HG03066 (cell line): ENCODE measurements at regions not wholly inside any gene's neighbourhood (a gene's known extent, or its start where the extent isn't known, plus 50 kb on each side); places are given as distances from the start of the nearest gene placed in this dataset.

Experiments used
- ATAC-seq: cut with Tn5 transposase; IDR thresholded peaks from one replicate; pipeline ENCODE4 v1.9.1; 2021; ENCODE audit warnings: low read depth; ENCODE audit not compliant: unreplicated experiment

DNA sequence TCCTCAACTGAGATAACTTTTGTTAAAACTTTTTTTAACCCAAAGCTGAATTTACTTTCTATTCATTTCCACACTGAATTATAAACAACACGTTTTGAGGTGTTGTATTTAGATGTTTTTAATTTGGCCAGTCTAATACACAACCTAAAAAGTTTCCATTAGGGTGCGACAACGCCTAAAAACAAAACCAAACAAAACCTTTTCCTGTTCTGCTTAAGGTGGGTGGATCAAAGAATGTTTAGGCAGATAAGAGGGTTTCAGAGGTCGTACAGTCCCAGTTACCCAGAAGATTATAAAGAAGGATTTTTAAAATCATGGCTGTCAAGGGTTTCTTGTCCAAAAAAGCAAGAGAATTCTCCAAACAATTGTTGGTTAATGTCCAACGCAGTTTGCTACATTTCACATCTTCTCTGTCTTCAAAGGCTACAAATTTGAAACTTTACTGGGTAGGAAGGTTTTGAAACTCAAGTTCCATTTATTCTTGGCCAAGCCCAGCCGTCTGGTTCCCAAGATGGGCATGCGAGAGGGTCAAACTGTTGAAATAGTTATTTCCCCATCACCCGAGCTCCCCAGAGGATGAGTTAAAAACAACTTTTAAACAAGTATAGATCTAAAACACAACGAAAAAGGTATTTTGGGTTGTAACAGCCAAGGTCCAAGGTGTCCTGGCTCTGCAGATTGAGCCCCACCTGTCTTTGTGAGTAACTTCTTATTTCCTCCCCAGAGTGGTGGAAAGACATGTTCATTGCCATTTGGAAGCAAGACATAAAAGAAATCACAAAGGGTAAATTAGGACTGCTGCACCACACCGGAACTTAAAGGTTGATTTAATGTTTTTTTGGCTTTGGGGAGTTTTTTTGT lies 122.8 kb upstream of the MAP3K1 start:
- no peak for ATAC-seq

- ATAC-seq = no peak
These were observed 126.9 kb upstream of the MAP3K1 start for GRCh38 chr5:56688402-56688801.

DNA sequence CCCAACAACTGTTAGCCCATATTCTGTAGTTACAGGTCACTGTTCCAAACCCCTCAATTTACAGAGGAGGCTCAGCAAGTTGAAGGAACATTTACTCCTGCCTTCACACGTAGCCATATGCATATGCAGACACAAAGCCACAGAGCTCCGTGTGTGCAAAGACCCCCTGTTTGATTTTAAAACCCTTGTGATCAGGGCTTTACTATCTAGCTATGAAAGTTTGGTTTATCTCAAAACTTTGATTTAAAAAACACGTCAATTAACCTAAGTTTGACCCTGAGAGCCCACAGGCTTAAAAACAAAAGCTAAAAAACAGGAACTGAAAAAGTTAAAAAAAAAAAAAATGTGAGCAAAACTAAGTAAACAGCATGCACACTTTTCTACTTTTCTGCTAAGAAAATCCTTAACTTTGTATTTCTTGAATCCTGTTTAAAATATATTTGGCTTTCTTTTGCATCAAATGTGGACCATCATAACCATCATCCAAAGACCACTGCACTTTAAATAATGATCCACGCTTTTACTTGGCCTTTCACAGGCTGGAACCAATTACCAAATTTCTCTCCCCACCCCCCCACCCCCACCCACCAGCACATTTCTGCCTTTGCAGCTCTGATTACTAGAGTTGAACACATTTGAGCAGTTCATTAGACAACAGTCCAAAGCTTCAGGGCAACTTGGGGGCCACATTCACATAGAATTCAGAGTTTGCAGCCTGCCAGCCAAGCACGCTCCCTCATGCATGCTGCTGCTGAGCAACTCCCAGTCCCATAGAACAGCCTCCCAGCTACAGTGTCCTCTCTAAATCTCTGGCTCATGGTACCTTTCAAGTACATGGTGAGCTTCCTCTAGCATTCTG lies 128.8 kb upstream of the MAP3K1 start:
- ATAC-seq = peak; percentile 81

GRCh38 chr5:56685503-56686217 lies 129.7 kb upstream of the MAP3K1 start:
- no peak for ATAC-seq

GRCh38 chr5:56684159-56684558 lies 131.2 kb upstream of the MAP3K1 start:
- no peak for ATAC-seq

DNA sequence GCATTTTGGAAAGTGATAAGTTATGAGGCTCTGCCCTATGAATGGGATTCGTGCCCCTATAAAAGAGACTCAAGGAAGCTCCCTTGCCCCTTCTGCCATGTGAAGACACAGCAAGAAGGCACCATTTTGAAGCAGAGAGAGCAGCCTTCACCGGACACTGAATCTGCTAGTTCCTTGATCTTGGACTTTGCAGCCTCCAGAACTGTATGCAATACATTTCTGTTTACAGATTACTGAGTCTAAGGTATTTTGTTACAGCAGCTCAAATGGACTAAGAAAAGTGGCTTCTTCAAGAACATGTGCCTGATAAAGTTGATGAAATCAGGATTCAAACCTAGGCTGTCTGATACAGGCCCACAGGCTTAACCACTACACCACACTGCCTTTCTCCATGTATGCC lies 131.6 kb upstream of the MAP3K1 start:
- ATAC-seq = no peak

- no peak for ATAC-seq
These were observed 132.1 kb upstream of the MAP3K1 start for GRCh38 chr5:56683281-56683680.

DNA sequence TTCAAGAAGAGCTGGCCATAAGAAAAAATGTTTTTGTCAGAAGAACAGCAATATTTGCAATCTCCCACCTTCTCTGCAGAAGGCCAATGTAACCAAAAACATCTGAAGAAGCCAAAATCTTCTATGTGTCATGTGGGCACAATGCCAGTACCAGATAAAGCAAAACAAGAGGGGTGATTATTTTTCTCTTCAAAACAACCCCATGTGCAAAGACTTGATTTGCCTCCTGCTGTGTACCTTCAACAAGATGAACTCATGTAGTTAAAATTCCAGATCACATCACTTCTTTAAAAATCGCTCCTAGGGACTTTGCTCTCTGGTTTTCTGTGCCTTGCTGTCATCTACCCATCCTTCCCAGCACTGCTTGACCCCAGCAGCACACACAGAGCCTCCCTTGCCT lies 134.0 kb upstream of the MAP3K1 start:
- no peak for ATAC-seq

DNA sequence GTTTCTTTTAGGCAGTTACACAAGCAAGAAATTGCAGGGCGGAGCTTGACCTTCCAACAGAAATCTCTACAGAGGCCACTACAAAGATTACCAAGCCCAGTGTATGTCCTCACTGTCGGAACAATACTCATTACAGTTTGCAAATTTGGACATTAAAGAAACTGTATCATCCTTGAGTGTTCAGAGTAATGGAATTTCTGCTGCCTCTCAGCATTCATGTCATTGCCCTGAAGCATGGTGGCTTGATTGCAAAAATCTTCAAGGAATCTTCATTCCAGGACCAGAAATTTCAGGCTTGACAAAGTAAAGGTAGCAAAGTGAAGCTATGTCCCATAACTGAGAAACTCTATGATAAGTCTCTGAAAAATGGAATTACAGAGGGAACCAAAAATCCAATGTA lies 134.6 kb upstream of the MAP3K1 start:
- ATAC-seq = no peak

DNA sequence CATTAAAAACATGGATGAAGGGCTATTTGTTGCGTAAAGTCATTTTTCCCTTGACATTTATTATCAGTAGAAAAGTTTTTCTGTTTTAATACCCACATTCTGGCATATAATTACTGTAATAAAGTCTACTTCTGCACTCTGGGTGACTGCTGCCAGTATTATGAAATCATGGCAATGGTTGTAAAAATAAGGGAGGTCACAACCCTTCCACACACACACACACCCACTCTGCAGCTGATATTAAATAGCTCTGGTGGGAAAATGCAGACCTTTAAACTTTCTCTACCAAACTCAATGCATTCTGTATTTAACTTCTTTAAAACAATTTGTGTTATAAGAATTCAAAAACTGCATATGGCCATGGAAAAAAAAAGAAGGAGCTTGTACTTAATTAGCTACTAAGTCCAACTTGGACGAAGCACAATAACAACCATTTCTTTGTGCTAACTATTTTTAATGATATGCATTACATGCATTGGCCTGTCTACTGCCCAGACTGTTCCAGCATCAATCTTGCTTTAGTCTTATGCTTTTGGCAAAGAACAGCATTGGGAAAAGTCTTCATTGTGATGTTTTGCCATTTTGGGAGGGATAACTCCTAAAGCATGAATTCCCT lies 137.6 kb upstream of the MAP3K1 start:
- ATAC-seq = no peak

DNA sequence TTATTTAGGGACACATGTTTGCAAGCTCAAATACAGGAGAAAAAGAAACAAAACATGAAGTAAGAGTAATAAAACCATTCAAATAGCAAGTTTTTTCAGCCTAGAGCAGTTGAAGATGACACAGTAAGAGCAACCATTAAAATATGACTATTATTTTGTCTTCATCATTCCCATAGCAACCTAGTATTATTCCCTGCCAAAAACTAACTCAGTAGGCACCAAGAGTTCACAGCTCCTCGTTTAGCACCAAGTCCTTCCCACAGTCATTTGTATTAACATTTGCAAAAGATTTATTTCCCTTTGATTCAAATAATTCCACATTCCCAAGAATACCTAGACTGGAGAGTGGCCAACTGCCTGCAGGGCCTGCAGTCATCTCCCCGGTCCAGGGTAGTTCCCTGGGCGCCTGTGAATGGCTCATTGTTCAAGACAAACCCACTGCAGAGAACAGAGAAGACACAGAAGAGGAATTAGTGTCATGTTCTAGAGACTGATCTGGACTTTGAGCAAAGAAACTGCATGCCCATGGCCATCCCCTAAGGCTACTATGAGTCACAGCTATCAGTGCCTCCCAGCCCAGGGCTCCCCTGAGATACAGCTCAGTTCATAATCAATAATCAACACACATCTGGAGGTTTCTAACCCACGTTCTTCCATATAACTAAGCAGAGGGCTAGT lies 139.1 kb upstream of the MAP3K1 start:
- ATAC-seq = no peak

DNA sequence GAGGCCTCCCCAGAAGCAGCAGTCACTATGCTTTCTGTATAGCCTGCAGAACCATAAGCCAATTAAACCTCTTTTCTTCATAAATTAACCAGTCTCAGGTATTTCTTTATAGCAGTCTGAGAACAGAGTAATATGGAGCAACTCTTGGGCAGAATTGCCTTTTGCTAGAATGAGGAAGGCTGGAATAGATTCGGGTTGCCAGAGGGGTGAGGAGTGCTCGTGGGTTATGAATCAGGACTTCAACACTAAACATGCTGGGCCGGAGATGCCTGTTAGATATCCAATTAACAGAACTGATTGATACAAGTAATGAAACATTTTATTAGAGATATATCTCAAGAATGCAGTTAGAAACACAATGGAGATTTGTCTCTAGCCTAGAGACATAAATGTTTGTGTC lies 140.9 kb upstream of the MAP3K1 start:
- no peak for ATAC-seq

DNA sequence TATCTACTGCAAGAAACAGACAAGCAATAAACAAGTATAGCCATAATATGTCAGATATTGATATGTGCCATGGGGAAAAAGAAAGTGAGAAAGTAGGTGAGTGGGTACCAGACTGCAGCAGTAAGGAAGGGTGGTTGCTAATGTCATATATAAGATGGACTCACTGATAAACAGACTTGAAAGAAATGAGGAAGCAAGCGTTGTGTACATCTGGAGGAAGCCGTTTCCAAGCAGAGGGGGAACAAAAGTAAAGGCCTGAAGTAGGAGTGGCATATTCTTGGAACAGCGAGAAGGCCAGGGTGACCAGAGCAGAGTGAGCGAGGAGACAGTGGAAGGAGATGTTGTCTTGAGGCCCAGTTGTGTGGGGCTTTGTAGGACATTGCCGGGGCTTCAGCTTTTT lies 142.2 kb upstream of the MAP3K1 start:
- no peak for ATAC-seq

GRCh38 chr5:56671571-56671970 lies 143.8 kb upstream of the MAP3K1 start:
- no peak for ATAC-seq

GRCh38 chr5:56670916-56671315 lies 144.4 kb upstream of the MAP3K1 start:
- ATAC-seq = no peak

DNA sequence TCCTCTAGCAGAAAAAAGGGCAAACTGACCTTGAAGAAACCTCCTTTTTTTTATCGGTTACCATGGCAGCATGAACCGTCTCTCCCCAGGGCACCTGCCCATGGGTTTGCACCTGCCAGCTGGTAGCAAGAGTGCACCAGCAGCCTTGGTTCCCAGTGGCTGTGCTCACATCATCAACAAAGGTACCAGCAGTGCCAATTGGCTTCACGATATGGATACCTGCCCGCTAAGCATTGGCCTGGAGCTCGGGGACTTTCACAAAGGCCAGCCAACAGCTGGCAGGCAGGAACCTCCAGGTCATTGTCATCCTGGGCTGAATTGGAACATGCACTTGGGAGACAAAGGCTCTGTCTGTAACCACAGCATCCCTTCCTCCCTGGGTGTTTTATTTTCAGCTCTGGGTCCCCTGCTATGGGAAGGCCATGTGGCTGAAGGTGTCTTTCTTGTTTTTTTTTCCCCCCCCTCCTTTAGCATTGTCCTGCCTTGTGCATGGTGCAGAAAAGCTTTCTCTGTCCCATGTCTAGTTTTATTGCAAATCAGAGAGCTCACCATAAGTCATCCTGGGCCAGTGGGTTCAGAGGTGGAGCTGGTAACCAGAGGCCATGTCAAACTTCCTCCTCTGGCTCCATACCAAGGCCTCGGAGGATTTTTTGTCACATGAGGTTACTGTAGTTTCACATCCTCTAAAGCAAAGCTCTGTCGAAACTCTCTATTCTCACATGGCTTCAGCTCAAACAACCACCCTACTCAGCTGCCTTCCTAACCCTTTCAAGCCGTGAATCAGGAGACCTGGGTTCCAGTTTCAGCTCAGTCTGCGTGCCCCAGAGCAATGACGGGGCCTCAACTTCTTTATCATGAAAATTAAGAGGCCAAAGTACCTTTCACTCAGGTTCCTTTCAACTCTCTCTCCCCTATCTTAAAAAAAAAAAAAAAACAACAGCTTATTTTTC lies 145.5 kb upstream of the MAP3K1 start:
- peak; percentile 98 for ATAC-seq

- no peak for ATAC-seq
These were observed 146.4 kb upstream of the MAP3K1 start for GRCh38 chr5:56668996-56669395.

GRCh38 chr5:56667692-56668091 lies 147.7 kb upstream of the MAP3K1 start:
- ATAC-seq = no peak

GRCh38 chr5:56666901-56667300 lies 148.4 kb upstream of the MAP3K1 start:
- no peak for ATAC-seq
